ENCODE measurements at regions not wholly inside any gene's neighbourhood (a gene's known extent, or its start where the extent isn't known, plus 50 kb on each side); places are given as distances from the start of the nearest gene placed in this dataset.

DNA sequence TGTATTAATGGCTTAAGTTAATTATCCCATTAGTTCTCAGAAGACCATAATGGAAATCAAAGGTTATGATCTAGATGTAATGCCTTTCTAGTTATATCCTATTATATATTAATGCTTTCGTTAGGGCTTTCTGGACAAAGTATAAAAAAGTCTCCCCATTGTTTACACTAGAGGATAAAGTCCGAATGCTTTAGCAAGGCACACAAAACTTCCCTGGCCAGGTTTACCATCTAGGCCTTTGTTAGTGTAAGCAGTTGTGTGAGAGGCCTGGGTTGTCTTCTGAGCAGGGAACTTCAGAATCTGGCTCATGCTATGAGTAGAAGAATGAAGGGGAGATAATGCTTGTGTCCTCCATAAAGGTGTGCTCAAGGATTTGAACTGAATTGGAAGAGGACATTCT, 106.3 kb upstream of the MEIS2 start:
- no CpG with 5 or more reads among the region's 2 CpGs for WGBS (ENCODE audit: extremely low coverage, insufficient read length, low lambda C conversion rate)
- H4K5ac ChIP-seq (ENCODE audit: insufficient read length, low read depth, low read length): no peak overlapping the region
- no peak overlapping the region for H2BK120ac ChIP-seq (ENCODE audit: low read depth, low read length, poor library complexity, severe bottlenecking)
- H3K4me1 ChIP-seq (ENCODE audit: insufficient read depth, low read length): no peaks in the 10 kb centered on the region
- H3K9ac ChIP-seq (ENCODE audit: extremely low read depth, insufficient read length, low read length): no peak overlapping the region
- H2BK15ac ChIP-seq (ENCODE audit: low read depth, low read length): no peak overlapping the region
- H3K23me2 ChIP-seq (ENCODE audit: insufficient read length, low read depth, low read length, poor library complexity, severe bottlenecking): no peaks in the 10 kb centered on the region
- no peaks in the 10 kb centered on the region for H3K79me2 ChIP-seq (ENCODE audit: insufficient read depth, low read length)
- no peak overlapping the region for H3K14ac ChIP-seq (ENCODE audit: insufficient read depth, low read length)
- no peak overlapping the region for H3K23ac ChIP-seq (ENCODE audit: insufficient read length, low read depth, low read length)
- no peaks in the 10 kb centered on the region for H4K20me1 ChIP-seq (ENCODE audit: control insufficient read depth, insufficient read depth, insufficient read length)
- H3K79me1 ChIP-seq (ENCODE audit: insufficient read depth, low read depth, low read length, poor library complexity, severe bottlenecking): no peaks in the 10 kb centered on the region
- H3K4me2 ChIP-seq (ENCODE audit: insufficient read depth, insufficient read length, low read length): no peak overlapping the region
- H3K36me3 Mint-ChIP-seq (ENCODE audit: insufficient read depth in 1 of 3, low read depth in 3 of 3): no peaks in the 10 kb centered on the region
- H3K4me1 Mint-ChIP-seq: no peaks in the 10 kb centered on the region
- H3K56ac ChIP-seq (ENCODE audit: insufficient read length, low read depth, low read length): no peak overlapping the region
- H3T11ph ChIP-seq (ENCODE audit: low read length): no peak overlapping the region
- no peak overlapping the region for H2AFZ ChIP-seq (ENCODE audit: low read length)
- H4K91ac ChIP-seq (ENCODE audit: insufficient read length, low read depth, low read length): no peak overlapping the region
- no peak overlapping the region for H3K27ac Mint-ChIP-seq
- no peak overlapping the region for H4K8ac ChIP-seq (replicated peaks; ENCODE audit: insufficient read length, low read depth, low read length)
- no peaks in the 10 kb centered on the region for H3K9me3 ChIP-seq (ENCODE audit: control insufficient read depth, low read depth, low read length)
- H3K9me3 Mint-ChIP-seq: no peaks in the 10 kb centered on the region
- H2BK5ac ChIP-seq (ENCODE audit: insufficient read length, low read length): no peak overlapping the region
- no peaks in the 10 kb centered on the region for H3K27me3 ChIP-seq (ENCODE audit: insufficient read depth, low read length)
- no peaks in the 10 kb centered on the region for H3K27me3 Mint-ChIP-seq (ENCODE audit: low read depth)
- no peak for DNase-seq
- no peak overlapping the region for H3K18ac ChIP-seq (ENCODE audit: insufficient read length, low read depth, low read length)
- no peak overlapping the region for H2BK20ac ChIP-seq (ENCODE audit: low read depth, low read length, poor library complexity, severe bottlenecking)
- H3K4ac ChIP-seq (ENCODE audit: low read depth, low read length): no peak overlapping the region
- H3K4me3 Mint-ChIP-seq: no peak overlapping the region
- no peak overlapping the region for H2BK12ac ChIP-seq (ENCODE audit: insufficient read length, low read depth, low read length)
- H2AK5ac ChIP-seq (ENCODE audit: insufficient read length, low read length): no peak overlapping the region
- no peak overlapping the region for H3K27ac ChIP-seq (ENCODE audit: insufficient read length, low read depth, low read length)
- TF ChIP-seq CTCF (conservative IDR thresholded peaks at IDR 0.05): no peak
